DND-41 (cell line): ENCODE measurements at regions not wholly inside any gene's neighbourhood (a gene's known extent, or its start where the extent isn't known, plus 50 kb on each side); places are given as distances from the start of the nearest gene placed in this dataset.

Experiments
- EZH2 ChIP-seq: IDR thresholded peaks from 3 replicates; pipeline ENCODE4 v1.6.1; 2012; ENCODE audit warnings: borderline replicate concordance, low read depth, mild to moderate bottlenecking, moderate library complexity, low read length, inconsistent platforms; ENCODE audit not compliant: severe bottlenecking
- TF ChIP-seq, protein P1 (sequence below): IDR thresholded peaks from 2 replicates; pipeline ENCODE4 v1.5.1; 2012; ENCODE audit warnings: borderline replicate concordance, low read length, moderate library complexity, mild to moderate bottlenecking; ENCODE audit not compliant: poor library complexity, severe bottlenecking; ENCODE audit errors: extremely low read depth

DNA sequence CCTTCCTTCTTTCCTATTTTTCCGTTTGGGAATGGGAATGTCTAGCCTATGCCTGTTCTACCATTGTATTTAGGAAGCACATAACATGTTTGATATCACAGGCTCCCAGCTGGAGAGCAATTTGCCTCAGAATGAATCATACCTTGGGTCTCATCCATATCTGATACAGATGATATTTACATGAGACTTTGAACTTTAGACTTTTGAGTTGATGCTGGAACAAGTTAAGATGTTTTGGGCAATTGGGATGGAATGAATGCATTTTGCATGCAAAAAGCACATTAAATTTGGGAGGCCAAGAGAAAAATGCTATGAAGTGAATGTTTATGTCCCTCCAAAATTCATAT is 61.9 kb upstream of the BEGAIN start:
- TF ChIP-seq, protein P1, sequence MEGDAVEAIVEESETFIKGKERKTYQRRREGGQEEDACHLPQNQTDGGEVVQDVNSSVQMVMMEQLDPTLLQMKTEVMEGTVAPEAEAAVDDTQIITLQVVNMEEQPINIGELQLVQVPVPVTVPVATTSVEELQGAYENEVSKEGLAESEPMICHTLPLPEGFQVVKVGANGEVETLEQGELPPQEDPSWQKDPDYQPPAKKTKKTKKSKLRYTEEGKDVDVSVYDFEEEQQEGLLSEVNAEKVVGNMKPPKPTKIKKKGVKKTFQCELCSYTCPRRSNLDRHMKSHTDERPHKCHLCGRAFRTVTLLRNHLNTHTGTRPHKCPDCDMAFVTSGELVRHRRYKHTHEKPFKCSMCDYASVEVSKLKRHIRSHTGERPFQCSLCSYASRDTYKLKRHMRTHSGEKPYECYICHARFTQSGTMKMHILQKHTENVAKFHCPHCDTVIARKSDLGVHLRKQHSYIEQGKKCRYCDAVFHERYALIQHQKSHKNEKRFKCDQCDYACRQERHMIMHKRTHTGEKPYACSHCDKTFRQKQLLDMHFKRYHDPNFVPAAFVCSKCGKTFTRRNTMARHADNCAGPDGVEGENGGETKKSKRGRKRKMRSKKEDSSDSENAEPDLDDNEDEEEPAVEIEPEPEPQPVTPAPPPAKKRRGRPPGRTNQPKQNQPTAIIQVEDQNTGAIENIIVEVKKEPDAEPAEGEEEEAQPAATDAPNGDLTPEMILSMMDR, result no peak
- no peak for TF ChIP-seq EZH2
